Breast epithelium (tissue), 3 donors: ENCODE measurements at regions not wholly inside any gene's neighbourhood (a gene's known extent, or its start where the extent isn't known, plus 50 kb on each side); places are given as distances from the start of the nearest gene placed in this dataset.

Experiments
- POLR2A ChIP-seq: fragments of 450-650 bp; IDR thresholded peaks from one replicate; pipeline ENCODE4 v1.6.1; 2016; ENCODE audit warnings: antibody characterized with exemption, mild to moderate bottlenecking, moderate library complexity
- TF ChIP-seq, protein P1 (sequence below), 3 donors: fragments of 450-650 bp; IDR thresholded peaks; one replicate each; pipeline ENCODE4 v1.5.1; 2016 to 2017; ENCODE audit warnings: antibody characterized with exemption in 3 of 3, mild to moderate bottlenecking in 3 of 3, moderate library complexity in 3 of 3

DNA sequence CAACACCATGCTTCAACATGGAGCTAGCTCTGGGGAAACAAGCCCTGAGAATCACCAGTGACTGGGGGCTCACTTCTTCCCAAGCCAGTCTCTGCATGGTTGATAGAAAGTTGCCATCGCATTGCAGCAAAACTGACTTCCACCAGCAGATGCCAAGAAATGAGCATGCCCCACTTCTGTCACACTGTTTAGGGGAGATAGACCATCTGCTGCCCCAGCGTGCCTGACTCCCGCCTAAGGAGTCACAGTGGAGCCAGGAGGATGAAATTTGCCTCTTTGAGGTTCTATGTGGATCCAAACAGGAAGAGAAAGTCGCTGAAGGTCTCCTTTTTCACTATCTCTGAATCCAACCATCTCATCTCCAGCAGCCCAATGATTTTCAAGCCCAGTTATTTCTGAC lies 116.7 kb upstream of the SLIT3 start:
- TF ChIP-seq, protein P1, sequence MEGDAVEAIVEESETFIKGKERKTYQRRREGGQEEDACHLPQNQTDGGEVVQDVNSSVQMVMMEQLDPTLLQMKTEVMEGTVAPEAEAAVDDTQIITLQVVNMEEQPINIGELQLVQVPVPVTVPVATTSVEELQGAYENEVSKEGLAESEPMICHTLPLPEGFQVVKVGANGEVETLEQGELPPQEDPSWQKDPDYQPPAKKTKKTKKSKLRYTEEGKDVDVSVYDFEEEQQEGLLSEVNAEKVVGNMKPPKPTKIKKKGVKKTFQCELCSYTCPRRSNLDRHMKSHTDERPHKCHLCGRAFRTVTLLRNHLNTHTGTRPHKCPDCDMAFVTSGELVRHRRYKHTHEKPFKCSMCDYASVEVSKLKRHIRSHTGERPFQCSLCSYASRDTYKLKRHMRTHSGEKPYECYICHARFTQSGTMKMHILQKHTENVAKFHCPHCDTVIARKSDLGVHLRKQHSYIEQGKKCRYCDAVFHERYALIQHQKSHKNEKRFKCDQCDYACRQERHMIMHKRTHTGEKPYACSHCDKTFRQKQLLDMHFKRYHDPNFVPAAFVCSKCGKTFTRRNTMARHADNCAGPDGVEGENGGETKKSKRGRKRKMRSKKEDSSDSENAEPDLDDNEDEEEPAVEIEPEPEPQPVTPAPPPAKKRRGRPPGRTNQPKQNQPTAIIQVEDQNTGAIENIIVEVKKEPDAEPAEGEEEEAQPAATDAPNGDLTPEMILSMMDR (IDR thresholded peaks at IDR 0.05) = no peak
- TF ChIP-seq POLR2A = no peak
